ENCODE measurements at regions not wholly inside any gene's neighbourhood (a gene's known extent, or its start where the extent isn't known, plus 50 kb on each side); places are given as distances from the start of the nearest gene placed in this dataset.

DNA sequence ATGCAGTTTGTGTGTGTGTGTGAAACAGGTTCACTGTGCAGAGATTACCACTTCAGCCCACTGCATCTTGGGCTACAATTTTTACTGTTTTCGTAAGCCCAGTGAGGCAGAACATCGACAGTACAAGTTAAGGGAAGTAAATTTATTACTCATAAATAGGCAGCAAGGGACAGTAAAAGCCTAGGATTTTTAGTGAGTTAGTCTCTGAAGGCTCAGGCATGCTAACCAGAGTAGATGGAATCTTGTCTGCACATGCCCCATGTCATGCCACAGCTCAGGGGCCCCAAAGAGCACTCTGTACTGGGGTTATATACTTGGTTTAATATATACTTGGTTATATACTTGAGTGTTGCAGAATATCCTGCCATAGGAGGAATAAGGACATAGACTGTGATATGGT lies 825.7 kb downstream of the TECRL start:
- TF ChIP-seq EZH2phosphoT487 (IDR thresholded peaks at IDR 0.05; ENCODE audit: borderline replicate concordance, low read length) (no peak), CTCF (IDR thresholded peaks at IDR 0.05; ENCODE audit: low read depth, low read length, poor library complexity, severe bottlenecking) (no peak)
- H4K20me1 ChIP-seq (ENCODE audit: control insufficient read depth, insufficient read depth, low read depth, low read length), result no peaks in the 10 kb centered on the region
- H3F3A ChIP-seq (ENCODE audit: control insufficient read depth, insufficient read depth), result no peaks in the 10 kb centered on the region
- no peak overlapping the region for H3K4me2 ChIP-seq (ENCODE audit: low read length)
- H3K9me2 ChIP-seq (replicated peaks; ENCODE audit: control insufficient read depth, low read length), result no peaks in the 10 kb centered on the region
- no peaks in the 10 kb centered on the region for H3K79me2 ChIP-seq (ENCODE audit: control insufficient read depth, low read length)
- H3K4me3 ChIP-seq (ENCODE audit: low read length), result no peak overlapping the region
- H3K9me3 ChIP-seq (ENCODE audit: control insufficient read depth, insufficient read depth, low read length), result no peaks in the 10 kb centered on the region
- H3K27ac ChIP-seq (ENCODE audit: low read depth, low read length), result no peak overlapping the region
- no peaks in the 10 kb centered on the region for H3K36me3 ChIP-seq (ENCODE audit: control insufficient read depth, low read length)
- no peaks in the 10 kb centered on the region for H3K4me1 ChIP-seq (ENCODE audit: control insufficient read depth, low read length)
- no peaks in the 10 kb centered on the region for H3K27me3 ChIP-seq (ENCODE audit: control insufficient read depth, low read length)

DNA sequence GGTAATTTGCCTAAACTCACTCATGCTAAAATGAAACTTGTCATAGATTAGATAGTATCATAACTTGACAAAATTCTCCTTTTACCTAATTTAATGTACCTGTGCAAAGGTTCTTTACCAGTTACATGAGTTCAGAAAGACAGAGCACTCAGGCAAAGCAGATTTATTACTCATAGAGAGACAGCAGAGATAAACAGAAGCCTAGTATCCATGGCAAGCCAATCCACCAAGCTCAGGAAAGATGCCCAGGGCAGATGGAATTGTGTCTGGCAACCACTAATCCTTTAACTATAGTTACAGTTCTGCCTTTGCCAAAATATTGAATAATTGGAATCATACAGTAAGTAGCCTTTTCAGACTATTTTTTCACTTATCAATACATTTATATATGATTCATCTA lies 826.2 kb downstream of the TECRL start:
- H3K79me2 ChIP-seq (ENCODE audit: control insufficient read depth, low read length), result no peaks in the 10 kb centered on the region
- H3K9me2 ChIP-seq (replicated peaks; ENCODE audit: control insufficient read depth, low read length), result no peaks in the 10 kb centered on the region
- no peaks in the 10 kb centered on the region for H3K4me1 ChIP-seq (ENCODE audit: control insufficient read depth, low read length)
- no peaks in the 10 kb centered on the region for H3K27me3 ChIP-seq (ENCODE audit: control insufficient read depth, low read length)
- no peaks in the 10 kb centered on the region for H3K9me3 ChIP-seq (ENCODE audit: control insufficient read depth, insufficient read depth, low read length)
- TF ChIP-seq CTCF (IDR thresholded peaks at IDR 0.05; ENCODE audit: low read depth, low read length, poor library complexity, severe bottlenecking) (no peak), EZH2phosphoT487 (IDR thresholded peaks at IDR 0.05; ENCODE audit: borderline replicate concordance, low read length) (no peak)
- H3K4me2 ChIP-seq (ENCODE audit: low read length), result no peak overlapping the region
- H3F3A ChIP-seq (ENCODE audit: control insufficient read depth, insufficient read depth), result no peaks in the 10 kb centered on the region
- no peak overlapping the region for H3K4me3 ChIP-seq (ENCODE audit: low read length)
- H3K27ac ChIP-seq (ENCODE audit: low read depth, low read length), result no peak overlapping the region
- no peaks in the 10 kb centered on the region for H4K20me1 ChIP-seq (ENCODE audit: control insufficient read depth, insufficient read depth, low read depth, low read length)
- no peaks in the 10 kb centered on the region for H3K36me3 ChIP-seq (ENCODE audit: control insufficient read depth, low read length)

- Histone ChIP-seq H3K79me2 (ENCODE audit: control insufficient read depth, low read length) (no peaks in the 10 kb centered on the region), H3K4me3 (ENCODE audit: low read length) (no peak overlapping the region), H3K27ac (ENCODE audit: low read depth, low read length) (no peak overlapping the region), H3K9me3 (ENCODE audit: control insufficient read depth, insufficient read depth, low read length) (peaks cover 5% of the 10 kb centered on the region; the same call in 1 of the 2 replicates), H3K4me1 (ENCODE audit: control insufficient read depth, low read length) (no peaks in the 10 kb centered on the region), H4K20me1 (ENCODE audit: control insufficient read depth, insufficient read depth, low read depth, low read length) (no peaks in the 10 kb centered on the region), H3K27me3 (ENCODE audit: control insufficient read depth, low read length) (no peaks in the 10 kb centered on the region), H3F3A (ENCODE audit: control insufficient read depth, insufficient read depth) (no peaks in the 10 kb centered on the region), H3K9me2 (replicated peaks; ENCODE audit: control insufficient read depth, low read length) (no peaks in the 10 kb centered on the region), H3K4me2 (ENCODE audit: low read length) (no peak overlapping the region), H3K36me3 (ENCODE audit: control insufficient read depth, low read length) (no peaks in the 10 kb centered on the region)
- TF ChIP-seq EZH2phosphoT487 (IDR thresholded peaks at IDR 0.05; ENCODE audit: borderline replicate concordance, low read length) (no peak), CTCF (IDR thresholded peaks at IDR 0.05; ENCODE audit: low read depth, low read length, poor library complexity, severe bottlenecking) (no peak)
Observed at GRCh38 chr4:63580796-63581475, 828.3 kb downstream of the TECRL start.

Data from DOHH2 (cell line).